ENCODE measurements at regions not wholly inside any gene's neighbourhood (a gene's known extent, or its start where the extent isn't known, plus 50 kb on each side); places are given as distances from the start of the nearest gene placed in this dataset.

- Histone ChIP-seq H3K4me3 (ENCODE audit: insufficient read depth, low read depth, low read length) (no peak overlapping the region), H3K4me2 (ENCODE audit: low read length) (no peak overlapping the region), H4K20me1 (ENCODE audit: insufficient read depth, low read length) (no peaks in the 10 kb centered on the region), H3K4me1 (ENCODE audit: insufficient read depth, low read length) (no peaks in the 10 kb centered on the region), H3K27me3 (ENCODE audit: insufficient read depth, low read length) (no peaks in the 10 kb centered on the region), H3K79me2 (ENCODE audit: insufficient read depth, low read length) (no peaks in the 10 kb centered on the region), H3K36me3 (ENCODE audit: insufficient read depth, low read length) (no peaks in the 10 kb centered on the region), H3K9ac (ENCODE audit: low read length) (no peak overlapping the region), H2AFZ (ENCODE audit: low read depth, low read length) (no peak overlapping the region), H3K27ac (ENCODE audit: low read depth, low read length) (no peak overlapping the region), H3K9me3 (ENCODE audit: insufficient read depth, low read depth, low read length) (no peaks in the 10 kb centered on the region)
- no peak for DNase-seq (ENCODE audit: low read depth)
- TF ChIP-seq EZH2 (IDR thresholded peaks at IDR 0.05; ENCODE audit: insufficient read depth, low read length) (no peak), CTCF (IDR thresholded peaks at IDR 0.05; ENCODE audit: insufficient read depth, low read depth, low read length) (no peak)
- no peaks in the 10 kb centered on the region for H3K9me3 Mint-ChIP-seq (ENCODE audit: unreplicated experiment)
- H3K4me3 Mint-ChIP-seq (ENCODE audit: unreplicated experiment) = no peak overlapping the region
- peaks cover 2% of the 10 kb centered on the region for H3K4me1 Mint-ChIP-seq (ENCODE audit: low read depth, unreplicated experiment)
- H3K27ac Mint-ChIP-seq (ENCODE audit: unreplicated experiment) = no peak overlapping the region
- no peak for FAIRE-seq
- peaks cover 3% of the 10 kb centered on the region for H3K27me3 Mint-ChIP-seq (ENCODE audit: low read depth, unreplicated experiment)
- H3K36me3 Mint-ChIP-seq (ENCODE audit: low read depth, unreplicated experiment) = no peaks in the 10 kb centered on the region
Measured at GRCh38 chr12:93297032-93297431, 80.7 kb upstream of the NUDT4 start.

- Mint-ChIP-seq H3K4me1 (ENCODE audit: low read depth, unreplicated experiment) (peaks cover 2% of the 10 kb centered on the region), H3K27ac (ENCODE audit: unreplicated experiment) (no peak overlapping the region), H3K4me3 (ENCODE audit: unreplicated experiment) (no peak overlapping the region), H3K9me3 (ENCODE audit: unreplicated experiment) (no peaks in the 10 kb centered on the region), H3K36me3 (ENCODE audit: low read depth, unreplicated experiment) (no peaks in the 10 kb centered on the region), H3K27me3 (ENCODE audit: low read depth, unreplicated experiment) (peaks cover 3% of the 10 kb centered on the region)
- Histone ChIP-seq H3K4me3 (ENCODE audit: insufficient read depth, low read depth, low read length) (no peak overlapping the region), H3K36me3 (ENCODE audit: insufficient read depth, low read length) (no peaks in the 10 kb centered on the region), H3K4me1 (ENCODE audit: insufficient read depth, low read length) (no peaks in the 10 kb centered on the region), H3K27me3 (ENCODE audit: insufficient read depth, low read length) (no peaks in the 10 kb centered on the region), H3K9ac (ENCODE audit: low read length) (no peak overlapping the region), H2AFZ (ENCODE audit: low read depth, low read length) (no peak overlapping the region), H3K79me2 (ENCODE audit: insufficient read depth, low read length) (no peaks in the 10 kb centered on the region), H4K20me1 (ENCODE audit: insufficient read depth, low read length) (no peaks in the 10 kb centered on the region), H3K27ac (ENCODE audit: low read depth, low read length) (no peak overlapping the region), H3K4me2 (ENCODE audit: low read length) (no peak overlapping the region), H3K9me3 (ENCODE audit: insufficient read depth, low read depth, low read length) (no peaks in the 10 kb centered on the region)
- DNase-seq (ENCODE audit: low read depth) (no peak), FAIRE-seq (no peak)
- TF ChIP-seq EZH2 (IDR thresholded peaks at IDR 0.05; ENCODE audit: insufficient read depth, low read length) = no peak
- no peak for TF ChIP-seq CTCF (IDR thresholded peaks at IDR 0.05; ENCODE audit: insufficient read depth, low read depth, low read length)
Measured at GRCh38 chr12:93297536-93297935, 80.2 kb upstream of the NUDT4 start.

- no peaks in the 10 kb centered on the region for H3K36me3 ChIP-seq (ENCODE audit: insufficient read depth, low read length)
- no peaks in the 10 kb centered on the region for H3K9me3 ChIP-seq (ENCODE audit: insufficient read depth, low read depth, low read length)
- Mint-ChIP-seq H3K4me3 (ENCODE audit: unreplicated experiment) (no peak overlapping the region), H3K4me1 (ENCODE audit: low read depth, unreplicated experiment) (peaks cover 7% of the 10 kb centered on the region), H3K27me3 (ENCODE audit: low read depth, unreplicated experiment) (no peaks in the 10 kb centered on the region), H3K36me3 (ENCODE audit: low read depth, unreplicated experiment) (no peaks in the 10 kb centered on the region), H3K27ac (ENCODE audit: unreplicated experiment) (no peak overlapping the region), H3K9me3 (ENCODE audit: unreplicated experiment) (no peaks in the 10 kb centered on the region)
- FAIRE-seq (no peak), DNase-seq (ENCODE audit: low read depth) (no peak)
- H3K4me2 ChIP-seq (ENCODE audit: low read length) = no peak overlapping the region
- no peak overlapping the region for H3K4me3 ChIP-seq (ENCODE audit: insufficient read depth, low read depth, low read length)
- no peaks in the 10 kb centered on the region for H4K20me1 ChIP-seq (ENCODE audit: insufficient read depth, low read length)
- peaks cover 4% of the 10 kb centered on the region for H3K4me1 ChIP-seq (ENCODE audit: insufficient read depth, low read length)
- no peak overlapping the region for H3K9ac ChIP-seq (ENCODE audit: low read length)
- no peaks in the 10 kb centered on the region for H3K27me3 ChIP-seq (ENCODE audit: insufficient read depth, low read length)
- TF ChIP-seq EZH2 (IDR thresholded peaks at IDR 0.05; ENCODE audit: insufficient read depth, low read length) = no peak
- TF ChIP-seq CTCF (IDR thresholded peaks at IDR 0.05; ENCODE audit: insufficient read depth, low read depth, low read length) = no peak
- H3K79me2 ChIP-seq (ENCODE audit: insufficient read depth, low read length) = no peaks in the 10 kb centered on the region
- no peak overlapping the region for H3K27ac ChIP-seq (ENCODE audit: low read depth, low read length)
- H2AFZ ChIP-seq (ENCODE audit: low read depth, low read length) = no peak overlapping the region
Measured at GRCh38 chr12:93299262-93299846, 78.4 kb upstream of the NUDT4 start.

Measured in astrocyte (in vitro differentiated cells and primary cell).